HCT116 (cell line): ENCODE measurements at regions not wholly inside any gene's neighbourhood (a gene's known extent, or its start where the extent isn't known, plus 50 kb on each side); places are given as distances from the start of the nearest gene placed in this dataset.

Source experiments
- ATAC-seq: fragments of 200-7000 bp; cut with Tn5 transposase; 2 replicates; pipeline ENCODE4 v1.9.1; 2020; ENCODE audit warnings: mild to moderate bottlenecking, moderate library complexity
- BruUV-seq: library from RNA; stranded (reverse); fragments of 400-500 nt; replicated peaks from 2 replicates; lab custom pipeline; 2021; lab: Mats Ljungman, UMichigan
- CTCF ChIA-PET: fragments of 300-600 bp; sonication (Branson Sonifier 250); formaldehyde crosslinking; loops from one replicate; lab custom pipeline; 2021; ENCODE audit warnings: antibody characterized with exemption; lab: Charles Lee
- POLR2A ChIA-PET: fragments of 300-600, 350-600 bp; sonication (Branson Sonifier 250); formaldehyde crosslinking; loops from one replicate; lab custom pipeline; 2021; ENCODE audit warnings: antibody characterized with exemption; lab: Charles Lee
- RAD21 ChIA-PET, 2 experiments: fragments of 300-600 bp; sonication (Branson Sonifier 250); formaldehyde crosslinking; loops; one replicate each; lab custom pipeline; 2023; ENCODE audit warnings: low total read pairs in 2 of 2; ENCODE audit not compliant: uncharacterized antibody in 2 of 2, unreplicated experiment in 2 of 2, low non-redundant PET in 1 of 2; lab: Charles Lee
- DNase-seq: peaks from one replicate; pipeline ENCODE4 v3.0.0-alpha.2; 2010; ENCODE audit warnings: low read depth, low spot score
- H2AFZ ChIP-seq: fragments of 200-600 bp; shearing (Covaris generic), sonication (generic); 2 replicates; pipeline ENCODE4 v1.6.1; 2017; ENCODE audit warnings: low read depth, mixed run types, mixed read lengths, antibody characterized with exemption, low read length; ENCODE audit not compliant: poor library complexity, severe bottlenecking
- H3K27ac ChIP-seq: 2 replicates; pipeline ENCODE4 v1.5.1; 2012; ENCODE audit warnings: low read depth, low read length
- H3K27me3 ChIP-seq: fragments of 200-600 bp; sonication (generic); 2 replicates; pipeline ENCODE4 v1.6.1; 2016; ENCODE audit warnings: mixed run types, low read length, mixed read lengths; ENCODE audit not compliant: insufficient read depth
- H3K36me3 ChIP-seq, 2 experiments: fragments of 200-500 bp in 1 of 2; fragments of 200-600 bp in 1 of 2; sonication (Bioruptor generic) in 1 of 2; sonication (generic) in 1 of 2; 2 replicates each; pipeline versions ENCODE4 v1.5.1 to v1.6.1; 2014 to 2016; ENCODE audit warnings: low read length in 2 of 2, inconsistent platforms in 1 of 2, mixed read lengths in 1 of 2, mixed run types in 1 of 2; ENCODE audit not compliant: insufficient read depth in 2 of 2, control insufficient read depth in 1 of 2
- H3K4me1 ChIP-seq, 2 experiments: fragments of 200-600 bp in 1 of 2; sonication (generic) in 1 of 2; 2 replicates each; pipeline versions ENCODE4 v1.5.1 to v1.6.1; 2012 to 2017; ENCODE audit warnings: low read length in 2 of 2, inconsistent platforms in 1 of 2, mild to moderate bottlenecking in 1 of 2, mixed read lengths in 1 of 2, mixed run types in 1 of 2, moderate library complexity in 1 of 2; ENCODE audit not compliant: insufficient read depth in 2 of 2, control insufficient read depth in 1 of 2
- H3K4me2 ChIP-seq: fragments of 200-600 bp; sonication (generic); 2 replicates; pipeline ENCODE4 v1.6.1; 2017; ENCODE audit warnings: mixed run types, low read length, mixed read lengths
- H3K4me3 ChIP-seq, 2 experiments: fragments of 200-600 bp in 1 of 2; sonication (generic) in 1 of 2; replicated peaks in 1 of 2; 2 replicates each; pipeline ENCODE4 v1.5.1; 2011 to 2016; ENCODE audit warnings: low read length in 2 of 2, control low read depth in 1 of 2, low read depth in 1 of 2, mild to moderate bottlenecking in 1 of 2, mixed read lengths in 1 of 2, mixed run types in 1 of 2
- H3K79me2 ChIP-seq: fragments of 200-600 bp; sonication (generic); 2 replicates; pipeline ENCODE4 v1.6.1; 2017; ENCODE audit warnings: mild to moderate bottlenecking, mixed run types, low read length, moderate library complexity, mixed read lengths; ENCODE audit not compliant: insufficient read depth
- H3K9ac ChIP-seq: fragments of 200-600 bp; sonication (generic); 2 replicates; pipeline ENCODE4 v1.6.1; 2016; ENCODE audit warnings: low read length, mixed read lengths
- H3K9me2 ChIP-seq: fragments of 200-600 bp; sonication (generic), shearing (Covaris generic); 2 replicates; pipeline ENCODE4 v1.6.1; 2017; ENCODE audit warnings: mixed run types, mild to moderate bottlenecking, moderate library complexity; ENCODE audit not compliant: insufficient read depth
- H3K9me3 ChIP-seq, 2 experiments: fragments of 200-500 bp in 1 of 2; fragments of 200-600 bp in 1 of 2; sonication (Bioruptor generic) in 1 of 2; sonication (generic) in 1 of 2; 2 replicates each; pipeline ENCODE4 v1.6.1; 2014 to 2017; ENCODE audit warnings: low read length in 2 of 2, mixed read lengths in 2 of 2, inconsistent platforms in 1 of 2, low read depth in 1 of 2, mild to moderate bottlenecking in 1 of 2, mixed run types in 1 of 2, moderate library complexity in 1 of 2; ENCODE audit not compliant: control insufficient read depth in 1 of 2, insufficient read depth in 1 of 2
- H4K20me1 ChIP-seq: fragments of 200-600 bp; sonication (generic), shearing (Covaris generic); 2 replicates; pipeline ENCODE4 v1.6.1; 2017; ENCODE audit warnings: mixed run types, mild to moderate bottlenecking, moderate library complexity; ENCODE audit not compliant: insufficient read depth
- CBX3 ChIP-seq: IDR thresholded peaks from 2 replicates; pipeline ENCODE4 v1.6.1; 2012; ENCODE audit warnings: low read depth
- CEBPB ChIP-seq: IDR thresholded peaks from 2 replicates; pipeline ENCODE4 v1.6.1; 2012; ENCODE audit warnings: low read depth
- ELF1 ChIP-seq: IDR thresholded peaks from 2 replicates; pipeline ENCODE4 v1.6.1; 2012; ENCODE audit warnings: low read depth, borderline replicate concordance
- EZH2 ChIP-seq: fragments of 200-600 bp; sonication (generic); IDR thresholded peaks from 2 replicates; pipeline ENCODE4 v1.6.1; 2017; ENCODE audit warnings: antibody characterized with exemption, mixed run types
- JUND ChIP-seq: IDR thresholded peaks from 2 replicates; pipeline ENCODE4 v1.6.1; 2012
- POLR2A ChIP-seq: IDR thresholded peaks from 2 replicates; pipeline ENCODE4 v1.7.0; 2011; ENCODE audit warnings: borderline replicate concordance; ENCODE audit not compliant: insufficient read depth, insufficient read length; ENCODE audit errors: extremely low read depth
- POLR2AphosphoS5 ChIP-seq: IDR thresholded peaks from 2 replicates; pipeline ENCODE4 v1.6.1; 2011; ENCODE audit warnings: mild to moderate bottlenecking, low read depth, low read length, moderate library complexity
- REST ChIP-seq: IDR thresholded peaks from 2 replicates; pipeline ENCODE4 v1.6.1; 2012; ENCODE audit warnings: low read depth
- SIN3A ChIP-seq: IDR thresholded peaks from 2 replicates; pipeline ENCODE4 v1.6.1; 2012; ENCODE audit warnings: low read depth
- SP1 ChIP-seq: IDR thresholded peaks from 2 replicates; pipeline ENCODE4 v1.6.1; 2012; ENCODE audit warnings: low read depth
- SRF ChIP-seq: IDR thresholded peaks from 2 replicates; pipeline ENCODE4 v1.6.1; 2012; ENCODE audit warnings: low read depth
- TCF7L2 ChIP-seq: IDR thresholded peaks from 2 replicates; pipeline ENCODE4 v1.7.0; 2011; ENCODE audit warnings: borderline replicate concordance, inconsistent platforms; ENCODE audit not compliant: insufficient read depth, insufficient read length; ENCODE audit errors: extremely low read depth
- YY1 ChIP-seq: IDR thresholded peaks from 2 replicates; pipeline ENCODE4 v1.6.1; 2011; ENCODE audit warnings: low read length, low read depth, moderate library complexity, mild to moderate bottlenecking; ENCODE audit not compliant: insufficient replicate concordance; ENCODE audit errors: extremely low read depth
- ZBTB33 ChIP-seq: IDR thresholded peaks from 2 replicates; pipeline ENCODE4 v1.6.1; 2011; ENCODE audit warnings: mild to moderate bottlenecking, low read length, moderate library complexity; ENCODE audit not compliant: insufficient replicate concordance; ENCODE audit errors: extremely low read depth
- ZNF274 ChIP-seq: fragments of 200-500 bp; sonication (Bioruptor generic); IDR thresholded peaks from 2 replicates; pipeline ENCODE4 v1.6.1; 2014; ENCODE audit warnings: mild to moderate bottlenecking, low read depth, low read length, inconsistent platforms
- intact Hi-C: fragments of 100-400 bp; cut with micrococcal nuclease; formaldehyde crosslinking; loops from 2 replicates; pipeline ENCODE4 v1.10.0; 2022
- TF ChIP-seq, protein P1 (sequence below), 3 experiments: fragments of 200-600 bp in 1 of 3; sonication (generic) in 1 of 3; IDR thresholded peaks in 2 of 3; conservative IDR thresholded peaks in 1 of 3; 2 replicates each; pipeline ENCODE4 v1.5.1; 2012 to 2017; ENCODE audit warnings: low read depth in 2 of 3, low read length in 2 of 3, antibody characterized with exemption in 1 of 3, borderline replicate concordance in 1 of 3, control low read depth in 1 of 3, mild to moderate bottlenecking in 1 of 3, mixed read lengths in 1 of 3, mixed run types in 1 of 3, moderate library complexity in 1 of 3; ENCODE audit not compliant: insufficient read depth in 1 of 3
- TF ChIP-seq, protein P2 (sequence below): IDR thresholded peaks from 2 replicates; pipeline ENCODE4 v1.6.1; 2012

DNA sequence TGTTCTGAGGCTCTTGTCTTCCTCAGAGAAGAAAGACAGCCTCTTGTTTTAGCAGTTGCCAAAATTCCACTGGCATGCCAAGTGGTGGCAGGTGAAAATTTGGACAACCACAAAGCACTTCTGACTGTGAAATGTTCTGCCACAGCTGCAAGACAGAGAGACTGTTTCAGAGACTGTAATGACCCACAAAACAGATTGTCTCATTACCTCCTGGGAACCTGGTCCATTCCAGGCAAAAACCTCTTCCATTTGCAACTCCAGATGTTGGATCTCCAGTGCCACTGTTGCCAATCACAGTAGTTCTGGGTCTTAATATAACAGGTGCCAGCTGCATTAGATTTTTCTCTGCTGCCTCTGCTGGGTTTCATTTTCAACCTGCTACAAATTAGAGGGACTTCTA, 911.5 kb downstream of the UQCRFS1 start:
- RAD21 ChIA-PET, result no interaction called here
- CTCF ChIA-PET, result no interaction called here
- BruUV-seq, result no TSS peak
- H3K4me3 ChIP-seq, result no peak overlapping the region
- no peaks in the 10 kb centered on the region for H3K4me1 ChIP-seq
- no peak overlapping the region for H3K9ac ChIP-seq
- H3K9me2 ChIP-seq, result no peaks in the 10 kb centered on the region
- no peak overlapping the region for H2AFZ ChIP-seq
- no peaks in the 10 kb centered on the region for H3K36me3 ChIP-seq
- H3K79me2 ChIP-seq, result no peaks in the 10 kb centered on the region
- intact Hi-C loops, result no loop called here
- TF ChIP-seq ELF1 (no peak), YY1 (no peak), JUND (no peak), POLR2A (no peak), ZNF274 (no peak), SIN3A (no peak), ZBTB33 (no peak), CEBPB (no peak), TCF7L2 (no peak), SRF (no peak), CBX3 (no peak), EZH2 (no peak), POLR2AphosphoS5 (no peak), REST (no peak), SP1 (no peak)
- TF ChIP-seq, protein P1, sequence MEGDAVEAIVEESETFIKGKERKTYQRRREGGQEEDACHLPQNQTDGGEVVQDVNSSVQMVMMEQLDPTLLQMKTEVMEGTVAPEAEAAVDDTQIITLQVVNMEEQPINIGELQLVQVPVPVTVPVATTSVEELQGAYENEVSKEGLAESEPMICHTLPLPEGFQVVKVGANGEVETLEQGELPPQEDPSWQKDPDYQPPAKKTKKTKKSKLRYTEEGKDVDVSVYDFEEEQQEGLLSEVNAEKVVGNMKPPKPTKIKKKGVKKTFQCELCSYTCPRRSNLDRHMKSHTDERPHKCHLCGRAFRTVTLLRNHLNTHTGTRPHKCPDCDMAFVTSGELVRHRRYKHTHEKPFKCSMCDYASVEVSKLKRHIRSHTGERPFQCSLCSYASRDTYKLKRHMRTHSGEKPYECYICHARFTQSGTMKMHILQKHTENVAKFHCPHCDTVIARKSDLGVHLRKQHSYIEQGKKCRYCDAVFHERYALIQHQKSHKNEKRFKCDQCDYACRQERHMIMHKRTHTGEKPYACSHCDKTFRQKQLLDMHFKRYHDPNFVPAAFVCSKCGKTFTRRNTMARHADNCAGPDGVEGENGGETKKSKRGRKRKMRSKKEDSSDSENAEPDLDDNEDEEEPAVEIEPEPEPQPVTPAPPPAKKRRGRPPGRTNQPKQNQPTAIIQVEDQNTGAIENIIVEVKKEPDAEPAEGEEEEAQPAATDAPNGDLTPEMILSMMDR (IDR thresholded peaks at IDR 0.05 in 2 of 3, conservative IDR thresholded peaks at IDR 0.05 in 1 of 3; ENCODE audit: borderline replicate concordance in 1 of 3, insufficient read depth in 1 of 3, low read depth in 2 of 3, low read length in 2 of 3), result no peak
- TF ChIP-seq, protein P2, sequence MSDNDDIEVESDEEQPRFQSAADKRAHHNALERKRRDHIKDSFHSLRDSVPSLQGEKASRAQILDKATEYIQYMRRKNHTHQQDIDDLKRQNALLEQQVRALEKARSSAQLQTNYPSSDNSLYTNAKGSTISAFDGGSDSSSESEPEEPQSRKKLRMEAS, result no peak
- TF ChIP-seq, all 23 proteins: peak for 0
- no peaks in the 10 kb centered on the region for H3K27me3 ChIP-seq
- no peak overlapping the region for H3K27ac ChIP-seq
- H3K9me3 ChIP-seq, result peaks cover 7 to 44% of the 10 kb centered on the region in 2 experiments; a peak in 2 of 4 replicates
- ATAC-seq, result no peak
- POLR2A ChIA-PET, result no interaction called here
- H3K4me2 ChIP-seq, result no peak overlapping the region
- no peak for DNase-seq
- H4K20me1 ChIP-seq, result no peaks in the 10 kb centered on the region
